Epidermal melanocyte (primary cell): ENCODE measurements at regions not wholly inside any gene's neighbourhood (a gene's known extent, or its start where the extent isn't known, plus 50 kb on each side); places are given as distances from the start of the nearest gene placed in this dataset.
"Not testable (repeated sequence)": the region's sequence is repeated elsewhere in the genome, so short reads cannot be mapped to it uniquely, and the experiment has no call there.

Source experiments
- DNase-seq: peaks from one replicate; pipeline ENCODE4 v3.0.0; 2011; ENCODE audit warnings: low spot score; ENCODE audit not compliant: insufficient read length

DNA sequence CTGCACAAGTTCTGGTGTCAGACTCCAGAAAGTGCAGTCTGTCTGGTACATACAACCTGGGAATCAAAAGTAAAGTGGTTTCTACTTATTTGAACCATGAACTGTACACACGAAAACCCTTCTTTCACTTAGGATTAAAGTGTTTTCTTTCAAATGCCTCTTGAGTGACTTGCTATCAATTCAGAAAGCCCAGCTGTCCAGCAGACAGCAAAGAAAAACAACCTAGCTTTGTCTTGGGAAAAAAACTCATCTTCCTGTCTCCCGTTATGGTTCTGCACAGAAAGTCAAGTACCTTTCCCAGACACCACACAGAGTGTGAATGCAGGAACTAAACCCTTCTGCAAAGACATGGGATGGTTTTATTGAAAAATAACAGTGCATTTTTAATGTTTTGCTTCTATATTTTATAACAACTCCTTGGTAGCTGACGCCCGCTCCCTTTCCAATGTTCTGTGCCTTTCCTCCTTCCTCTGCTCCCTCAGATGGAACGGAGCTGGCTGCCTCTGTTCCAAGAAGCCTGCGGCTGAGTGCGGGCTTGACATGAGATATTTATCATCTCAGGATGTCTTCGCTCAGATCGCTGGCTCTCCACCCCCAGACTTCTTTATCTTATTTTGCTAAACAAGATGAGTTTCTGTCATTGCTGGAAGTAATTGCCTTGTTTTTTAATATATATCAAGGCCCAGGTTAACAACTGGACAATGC, 322.3 kb upstream of the B3GAT1 start:
- DNase-seq, result no peak

GRCh38 chr11:134733646-134734045, 321.6 kb upstream of the B3GAT1 start:
- DNase-seq, result no peak

GRCh38 chr11:134731213-134731961, 319.3 kb upstream of the B3GAT1 start:
- DNase-seq, result no peak

- DNase-seq, result no peak
Measured at GRCh38 chr11:134730561-134731212, 318.6 kb upstream of the B3GAT1 start.

DNA sequence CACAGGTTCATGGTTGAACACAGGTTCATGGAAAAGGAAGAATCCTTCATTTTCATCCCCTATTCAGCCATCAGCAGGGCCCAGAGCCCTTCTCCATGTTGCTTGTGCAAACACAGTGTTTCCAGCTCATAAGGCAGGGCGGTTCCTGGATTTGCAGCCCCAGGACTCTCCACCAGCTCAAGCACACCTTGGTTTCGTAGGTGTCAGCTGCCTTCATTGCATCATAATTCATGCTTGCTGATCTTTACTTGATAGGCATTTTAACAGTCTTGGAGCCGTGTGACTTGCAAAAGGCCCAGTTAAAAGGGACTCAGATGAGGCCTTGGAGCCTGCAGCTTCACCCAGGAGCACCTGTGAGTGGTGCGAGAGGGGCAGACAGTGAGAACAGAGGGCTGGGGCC, 318.1 kb upstream of the B3GAT1 start:
- DNase-seq, result no peak

- no peak for DNase-seq
Measured at GRCh38 chr11:134728186-134728585, 316.1 kb upstream of the B3GAT1 start.

DNA sequence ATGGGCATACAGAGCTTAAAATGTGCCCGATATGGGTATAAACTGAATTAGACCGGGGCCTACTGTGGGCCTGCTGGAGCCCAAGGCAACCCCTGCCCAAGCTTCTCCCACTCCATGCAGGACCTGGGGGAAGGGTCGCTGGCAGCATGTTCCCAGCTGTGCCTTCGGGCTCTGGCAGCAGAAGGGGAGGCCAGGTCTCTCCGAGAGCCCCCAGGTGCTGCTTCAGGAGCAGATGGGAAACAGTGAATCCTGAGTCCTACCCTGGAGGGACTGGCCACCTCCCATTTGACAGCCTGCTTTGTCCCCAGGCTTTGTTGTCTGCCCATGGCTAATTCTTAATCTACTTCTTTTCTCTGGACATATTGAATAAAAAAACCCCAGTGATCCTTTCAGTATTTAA, 315.6 kb upstream of the B3GAT1 start:
- DNase-seq, result no peak

DNA sequence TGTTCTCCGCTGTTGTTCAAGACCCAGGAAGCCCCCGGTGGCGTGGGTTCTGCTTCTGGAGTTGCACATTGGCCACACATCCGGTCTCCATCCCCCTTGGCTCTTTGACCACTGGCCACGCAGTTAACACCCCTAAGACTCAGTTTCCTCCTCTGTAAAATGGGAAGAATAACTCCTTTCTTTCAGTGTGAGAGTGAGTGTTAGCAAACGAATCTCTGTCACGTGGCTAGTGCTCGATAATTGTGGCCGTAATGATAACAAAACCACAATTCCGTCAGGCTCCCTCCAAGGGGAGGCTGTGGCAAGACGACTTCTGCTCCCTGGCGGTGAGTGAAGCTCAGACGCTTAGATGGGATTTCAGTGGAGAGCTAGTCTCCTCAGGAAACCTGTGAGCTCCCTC, 315.2 kb upstream of the B3GAT1 start:
- DNase-seq, result no peak

DNA sequence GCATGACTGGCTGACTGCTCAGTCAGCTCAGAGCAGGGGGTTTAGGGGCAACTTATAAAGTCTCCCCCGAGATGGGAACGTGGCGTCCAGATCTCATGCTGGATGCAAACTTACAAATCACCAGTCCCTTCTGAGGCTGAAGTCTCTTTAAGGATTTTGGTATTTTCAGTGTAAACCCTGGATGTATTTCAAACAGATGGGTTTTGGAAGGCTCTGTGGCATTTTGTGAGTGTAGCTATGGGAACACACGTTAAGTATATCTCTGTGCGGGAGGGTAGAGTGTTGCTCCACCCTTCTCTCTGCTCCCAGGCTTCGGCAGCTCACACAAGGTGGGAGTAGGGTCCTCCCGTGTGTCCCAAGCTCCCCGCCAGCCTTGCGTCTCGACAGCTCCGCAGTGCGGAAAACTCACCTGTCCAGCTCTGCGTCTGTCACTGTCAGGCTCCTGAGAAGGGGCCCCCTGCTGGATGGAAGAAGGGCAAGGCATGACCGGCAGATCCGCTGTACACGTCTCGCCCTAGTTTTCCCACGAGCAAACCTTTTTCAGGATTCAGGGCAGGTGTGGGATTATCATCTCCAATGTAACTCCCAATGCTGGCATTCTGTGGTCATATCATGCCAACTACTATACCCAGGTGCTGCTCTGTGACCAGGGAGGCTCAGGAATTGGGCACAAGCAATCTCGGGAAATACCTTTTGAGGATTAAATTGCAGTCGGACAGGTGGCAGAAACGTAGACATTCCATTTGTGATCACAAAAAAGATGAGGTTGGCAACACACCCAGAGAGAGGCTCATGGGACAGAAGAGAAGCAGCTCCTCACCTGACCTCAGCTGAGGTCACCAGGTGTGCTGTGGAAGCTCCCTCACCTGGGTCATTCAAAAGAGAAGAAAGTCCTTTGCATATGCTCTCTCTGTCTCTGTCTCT, 313.9 kb upstream of the B3GAT1 start:
- no peak for DNase-seq

DNA sequence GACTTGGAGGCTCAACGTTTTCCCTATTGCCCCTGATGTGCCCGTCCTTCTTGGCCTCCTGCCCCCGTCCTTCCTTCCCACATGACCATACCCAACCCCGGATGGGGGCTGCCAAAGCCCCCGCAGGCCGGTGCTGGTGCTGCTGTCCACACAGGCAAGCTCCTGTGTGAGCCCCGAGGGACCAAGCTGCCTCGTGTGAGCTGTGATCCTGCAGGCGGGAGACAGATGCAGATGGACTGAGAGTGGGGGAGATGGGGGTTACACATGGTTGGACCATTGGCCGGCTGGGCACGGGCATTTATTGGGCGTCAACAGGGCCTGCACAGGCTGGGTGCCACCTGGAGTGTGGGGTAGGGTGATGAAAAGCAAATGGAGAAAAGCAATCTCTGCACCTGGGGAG, 313.2 kb upstream of the B3GAT1 start:
- no peak for DNase-seq

DNA sequence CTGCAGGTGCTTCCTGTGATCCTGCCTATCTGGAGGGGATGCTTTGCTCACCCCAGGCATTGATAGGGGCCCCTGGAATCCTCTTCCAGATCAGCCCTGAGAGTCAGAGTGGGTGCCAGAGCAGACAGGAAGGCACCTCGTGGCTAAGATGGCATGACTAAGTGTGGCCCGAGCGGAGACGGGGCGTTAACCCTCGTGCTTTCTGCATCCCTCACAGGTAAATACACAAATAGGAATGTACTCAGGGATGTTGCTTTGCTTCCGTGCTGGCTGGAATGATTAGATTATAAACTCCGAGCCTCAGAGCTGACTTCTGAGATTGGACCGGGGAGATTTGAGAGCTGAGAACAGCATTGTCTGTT, 312.7 kb upstream of the B3GAT1 start:
- DNase-seq, result no peak

- no peak for DNase-seq
Measured at GRCh38 chr11:134724106-134724778, 312.2 kb upstream of the B3GAT1 start.

- DNase-seq, result not testable (repeated sequence)
Measured at GRCh38 chr11:134720691-134721070, 308.6 kb upstream of the B3GAT1 start.

DNA sequence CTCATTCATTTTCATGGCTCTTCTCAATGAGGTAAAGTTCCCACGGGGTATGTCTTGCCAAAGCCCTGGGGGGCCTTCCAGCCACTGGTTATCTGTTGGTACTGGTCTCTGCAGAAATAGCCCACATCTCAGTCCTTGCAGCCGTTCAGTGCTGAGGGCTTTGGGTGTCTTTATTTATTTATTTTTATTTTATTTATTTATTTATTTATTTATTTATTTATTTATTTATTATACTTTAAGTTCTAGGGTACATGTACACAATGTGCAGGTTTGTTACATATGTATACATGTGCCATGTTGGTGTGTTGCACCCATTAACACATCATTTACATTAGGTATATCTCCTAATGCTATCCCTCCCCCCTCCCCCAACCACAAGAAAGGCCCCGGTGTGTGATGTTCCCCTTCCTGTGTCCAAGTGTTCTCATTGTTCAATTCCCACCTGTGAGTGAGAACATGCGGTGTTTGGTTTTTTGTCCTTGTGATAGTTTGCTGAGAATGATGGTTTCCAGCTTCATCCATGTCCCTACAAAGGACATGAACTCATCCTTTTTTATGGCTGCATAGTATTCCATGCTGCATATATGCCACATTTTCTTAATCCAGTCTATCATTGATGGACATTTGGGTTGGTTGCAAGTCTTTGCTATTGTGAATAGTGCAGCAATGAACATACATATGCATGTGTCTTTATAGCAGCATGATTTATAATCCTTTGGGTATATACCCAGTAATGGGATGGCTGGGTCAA, 308.1 kb upstream of the B3GAT1 start:
- DNase-seq, result not testable (repeated sequence)

- DNase-seq, result no peak
Measured at GRCh38 chr11:134719397-134719796, 307.4 kb upstream of the B3GAT1 start.

DNA sequence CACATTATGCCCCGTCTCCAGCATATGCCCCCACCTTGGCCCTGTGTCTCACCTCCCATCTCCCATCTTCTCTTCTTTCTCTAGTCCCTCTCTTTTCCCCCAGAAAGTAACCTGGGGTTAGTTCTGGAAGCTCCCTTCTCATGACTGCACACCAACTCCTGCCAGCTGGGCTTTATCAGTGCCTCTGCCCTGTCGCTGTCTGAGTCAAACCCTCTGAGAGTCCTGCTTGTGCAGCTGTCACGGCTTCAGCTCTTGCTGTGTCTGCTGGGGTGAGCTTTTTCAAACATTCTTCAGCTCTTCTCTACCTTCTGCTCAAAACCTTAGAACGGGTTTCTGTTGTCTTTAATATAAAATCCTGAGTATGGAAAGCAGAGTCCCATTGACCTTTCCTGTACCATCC, 304.5 kb upstream of the B3GAT1 start:
- DNase-seq, result no peak

DNA sequence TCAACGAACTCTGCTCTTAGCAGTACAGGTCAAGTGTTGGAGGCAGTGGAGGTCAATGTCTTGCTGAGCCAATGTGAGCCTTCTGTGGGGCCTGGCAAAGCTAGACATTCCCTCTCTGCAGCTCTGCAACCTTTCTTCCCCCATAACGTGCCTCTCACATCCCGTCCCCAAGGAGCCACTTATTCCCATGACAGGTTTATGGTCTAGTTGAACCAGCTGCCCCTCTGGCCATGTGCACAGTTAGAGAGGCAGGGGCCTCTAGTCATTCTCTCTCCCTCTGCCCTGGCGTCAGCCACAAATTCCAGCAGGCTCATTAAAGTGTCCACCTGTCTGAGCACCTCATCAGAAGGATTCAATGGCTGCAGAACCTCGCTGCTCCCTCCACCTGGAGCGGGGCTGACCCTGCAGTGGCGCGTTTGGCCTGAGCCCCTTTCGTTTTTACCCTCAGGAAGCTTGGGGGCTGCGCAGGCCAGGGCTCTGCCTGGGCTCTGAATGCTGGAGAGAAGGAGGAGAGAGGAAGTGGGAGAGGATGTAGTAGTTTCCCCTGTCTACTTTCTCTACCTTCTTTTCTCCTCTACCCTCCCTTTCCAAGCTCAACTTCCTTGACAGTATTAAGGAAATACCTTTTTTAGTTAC, 302.1 kb upstream of the B3GAT1 start:
- no peak for DNase-seq

- no peak for DNase-seq
Measured at GRCh38 chr11:134712228-134713145, 300.4 kb upstream of the B3GAT1 start.

GRCh38 chr11:134711588-134711987, 299.5 kb upstream of the B3GAT1 start:
- no peak for DNase-seq
